HFFc6 (cell line): ENCODE measurements at regions not wholly inside any gene's neighbourhood (a gene's known extent, or its start where the extent isn't known, plus 50 kb on each side); places are given as distances from the start of the nearest gene placed in this dataset.

Experiments used
- DNase-seq: peaks from one replicate; pipeline ENCODE4 v3.0.0-alpha.2; 2018
- H3K27ac Mint-ChIP-seq: 2 replicates; pipeline ENCODE4 v1.8.0; 2020; ENCODE audit warnings: mild to moderate bottlenecking, mixed read lengths
- H3K27me3 Mint-ChIP-seq: 2 replicates; pipeline ENCODE4 v1.8.0; 2021; ENCODE audit warnings: mild to moderate bottlenecking, moderate library complexity, mixed read lengths; ENCODE audit not compliant: insufficient read depth
- H3K36me3 Mint-ChIP-seq: 2 replicates; pipeline ENCODE4 v1.8.0; 2021; ENCODE audit warnings: low read depth, mixed read lengths
- H3K4me1 Mint-ChIP-seq: 2 replicates; pipeline ENCODE4 v1.8.0; 2020; ENCODE audit warnings: low read depth, mixed read lengths
- H3K4me3 Mint-ChIP-seq: 2 replicates; pipeline ENCODE4 v1.8.0; 2020; ENCODE audit warnings: mild to moderate bottlenecking, moderate library complexity, mixed read lengths
- H3K9me3 Mint-ChIP-seq: 2 replicates; pipeline ENCODE4 v1.8.0; 2020; ENCODE audit warnings: mild to moderate bottlenecking, mixed read lengths
- TF ChIP-seq, protein P1 (sequence below): fragments of 200-600 bp; sonication (generic); IDR thresholded peaks from 2 replicates; pipeline ENCODE4 v1.5.0; 2021; ENCODE audit warnings: antibody characterized with exemption, mild to moderate bottlenecking

DNA sequence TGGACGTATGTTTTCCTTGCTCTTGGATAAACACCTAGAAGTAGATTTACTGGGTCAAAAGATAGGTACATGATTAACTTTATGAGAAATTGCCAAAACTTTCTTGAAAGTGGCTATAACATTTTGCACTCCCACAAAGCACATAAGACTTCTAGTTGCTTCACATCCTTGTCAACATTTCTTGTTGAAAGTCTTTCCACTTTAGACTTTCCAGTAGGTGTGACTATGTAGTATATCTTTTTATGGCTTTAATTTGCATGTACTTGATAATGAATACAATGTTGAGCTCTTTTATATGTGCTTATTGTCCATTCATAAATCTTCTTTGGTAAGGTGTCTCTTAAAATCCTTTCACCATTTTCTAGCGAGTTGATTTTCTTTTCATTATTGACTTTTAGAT, 241.2 kb upstream of the RPL38 start:
- no peak overlapping the region for H3K4me3 Mint-ChIP-seq
- H3K36me3 Mint-ChIP-seq, result peaks cover 5% of the 10 kb centered on the region; the same call in 1 of the 2 replicates
- H3K9me3 Mint-ChIP-seq, result peaks cover 44% of the 10 kb centered on the region
- H3K4me1 Mint-ChIP-seq, result no peaks in the 10 kb centered on the region
- no peak overlapping the region for H3K27ac Mint-ChIP-seq
- no peak for DNase-seq
- TF ChIP-seq, protein P1, sequence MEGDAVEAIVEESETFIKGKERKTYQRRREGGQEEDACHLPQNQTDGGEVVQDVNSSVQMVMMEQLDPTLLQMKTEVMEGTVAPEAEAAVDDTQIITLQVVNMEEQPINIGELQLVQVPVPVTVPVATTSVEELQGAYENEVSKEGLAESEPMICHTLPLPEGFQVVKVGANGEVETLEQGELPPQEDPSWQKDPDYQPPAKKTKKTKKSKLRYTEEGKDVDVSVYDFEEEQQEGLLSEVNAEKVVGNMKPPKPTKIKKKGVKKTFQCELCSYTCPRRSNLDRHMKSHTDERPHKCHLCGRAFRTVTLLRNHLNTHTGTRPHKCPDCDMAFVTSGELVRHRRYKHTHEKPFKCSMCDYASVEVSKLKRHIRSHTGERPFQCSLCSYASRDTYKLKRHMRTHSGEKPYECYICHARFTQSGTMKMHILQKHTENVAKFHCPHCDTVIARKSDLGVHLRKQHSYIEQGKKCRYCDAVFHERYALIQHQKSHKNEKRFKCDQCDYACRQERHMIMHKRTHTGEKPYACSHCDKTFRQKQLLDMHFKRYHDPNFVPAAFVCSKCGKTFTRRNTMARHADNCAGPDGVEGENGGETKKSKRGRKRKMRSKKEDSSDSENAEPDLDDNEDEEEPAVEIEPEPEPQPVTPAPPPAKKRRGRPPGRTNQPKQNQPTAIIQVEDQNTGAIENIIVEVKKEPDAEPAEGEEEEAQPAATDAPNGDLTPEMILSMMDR, result no peak
- no peaks in the 10 kb centered on the region; the same call in 1 of the 2 replicates for H3K27me3 Mint-ChIP-seq

DNA sequence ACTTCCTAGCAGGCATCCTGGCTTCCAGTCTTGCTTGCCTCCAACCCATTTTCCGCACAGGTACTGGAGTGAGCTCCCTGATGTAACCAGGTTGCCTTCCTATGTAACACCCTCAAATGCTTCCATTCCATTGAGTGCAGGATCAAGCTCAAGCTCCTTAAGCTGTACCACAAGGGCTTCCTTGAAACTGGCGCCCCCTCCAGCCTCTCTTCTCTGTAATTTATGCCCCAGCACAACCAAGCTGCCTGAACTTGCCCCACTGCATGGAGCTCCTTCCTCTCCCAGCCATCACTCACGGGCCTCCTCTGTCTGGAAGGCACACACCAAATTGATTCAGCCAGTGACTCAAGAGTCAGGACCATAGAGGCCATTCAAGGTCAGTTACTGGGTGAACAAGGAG, 234.8 kb upstream of the RPL38 start:
- TF ChIP-seq, protein P1, result no peak
- Mint-ChIP-seq H3K4me3 (no peak overlapping the region), H3K27me3 (peaks cover 3% of the 10 kb centered on the region; the same call in 1 of the 2 replicates), H3K9me3 (peaks cover 80% of the 10 kb centered on the region), H3K4me1 (no peaks in the 10 kb centered on the region), H3K27ac (no peak overlapping the region), H3K36me3 (peaks cover 12% of the 10 kb centered on the region)
- DNase-seq, result no peak

DNA sequence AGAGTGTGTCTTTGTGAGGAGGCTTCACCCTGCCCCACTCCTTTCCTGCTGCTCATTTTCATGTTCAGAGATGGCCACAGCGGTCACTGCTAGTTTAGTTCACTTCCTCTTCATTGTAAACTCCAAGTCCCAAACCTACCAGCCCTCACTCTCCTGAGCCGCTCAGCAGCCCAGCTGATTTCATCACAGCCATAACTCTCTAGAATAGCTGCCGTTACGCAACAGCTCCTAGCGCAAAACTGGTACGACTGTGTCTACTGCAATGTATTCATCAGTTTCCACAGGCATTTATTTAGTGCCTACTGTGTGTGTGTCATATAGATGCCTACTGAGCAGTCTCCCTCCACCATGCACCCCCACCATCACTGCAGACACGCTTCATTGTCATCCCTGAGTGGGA, 233.5 kb upstream of the RPL38 start:
- DNase-seq, result no peak
- TF ChIP-seq, protein P1, result no peak
- Mint-ChIP-seq H3K27ac (no peak overlapping the region), H3K4me3 (no peak overlapping the region), H3K9me3 (peaks cover 79% of the 10 kb centered on the region), H3K27me3 (peaks cover 3% of the 10 kb centered on the region; the same call in 1 of the 2 replicates), H3K36me3 (peaks cover 12% of the 10 kb centered on the region), H3K4me1 (no peaks in the 10 kb centered on the region)

DNA sequence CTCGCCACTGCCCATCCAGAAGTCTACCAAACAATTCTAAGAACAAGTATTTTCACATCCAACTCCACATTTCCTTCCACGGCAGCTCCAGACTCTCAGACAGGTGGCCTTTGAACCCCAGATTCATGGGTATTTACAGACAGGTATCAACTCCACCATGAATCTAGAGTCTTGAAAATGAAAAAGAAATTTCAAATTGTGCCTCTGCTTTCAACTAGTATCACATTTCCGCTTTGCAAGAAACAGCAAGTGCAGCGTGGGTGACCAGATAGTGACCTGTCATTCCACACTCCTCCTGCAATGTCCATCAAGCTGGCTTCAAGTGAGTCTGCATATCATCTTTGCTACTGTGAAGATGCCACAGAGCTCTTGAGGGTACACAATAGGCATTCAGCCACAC, 232.4 kb upstream of the RPL38 start:
- DNase-seq, result no peak
- Mint-ChIP-seq H3K4me3 (no peak overlapping the region), H3K27me3 (peaks cover 3% of the 10 kb centered on the region; the same call in 1 of the 2 replicates), H3K27ac (no peak overlapping the region), H3K9me3 (peaks cover 83% of the 10 kb centered on the region), H3K36me3 (peaks cover 17% of the 10 kb centered on the region), H3K4me1 (no peaks in the 10 kb centered on the region)
- TF ChIP-seq, protein P1, result no peak

DNA sequence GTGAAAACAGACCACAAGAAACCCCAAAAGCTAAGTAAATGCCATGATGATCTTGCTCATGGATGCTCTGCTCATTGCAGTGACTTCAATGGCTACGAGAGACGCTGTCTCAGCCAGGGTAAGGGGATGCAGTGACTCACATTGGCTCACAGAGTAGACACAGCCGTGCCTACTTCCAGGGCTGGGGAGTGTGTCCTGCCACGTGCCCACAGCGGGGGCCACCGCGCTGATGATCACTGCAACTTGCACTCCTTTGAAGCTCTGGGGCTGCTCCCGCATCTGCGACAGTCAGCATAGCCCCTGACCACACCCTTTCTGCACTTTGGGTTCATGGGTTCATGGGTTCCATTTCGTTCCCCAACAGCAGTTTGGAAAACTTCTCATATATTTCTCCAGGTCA, 231.4 kb upstream of the RPL38 start:
- Mint-ChIP-seq H3K36me3 (peaks cover 17% of the 10 kb centered on the region), H3K9me3 (peaks cover 88% of the 10 kb centered on the region), H3K27me3 (peaks cover 3% of the 10 kb centered on the region; the same call in 1 of the 2 replicates)

More for the DNA sequence above, 231.4 kb upstream of the RPL38 start:
- TF ChIP-seq, protein P1, result no peak
- H3K27ac Mint-ChIP-seq, result no peak overlapping the region
- DNase-seq, result no peak
- no peaks in the 10 kb centered on the region for H3K4me1 Mint-ChIP-seq
- H3K4me3 Mint-ChIP-seq, result no peak overlapping the region
